Osteoblast (primary cell): ENCODE measurements at regions not wholly inside any gene's neighbourhood (a gene's known extent, or its start where the extent isn't known, plus 50 kb on each side); places are given as distances from the start of the nearest gene placed in this dataset.

Experiments used
- DNase-seq: peaks from one replicate; pipeline ENCODE4 v3.0.0; 2011; ENCODE audit warnings: low spot score, mixed read lengths; ENCODE audit not compliant: insufficient read length; ENCODE audit errors: missing footprints
- H2AFZ ChIP-seq: 2 replicates; pipeline ENCODE4 v1.6.0; 2011; ENCODE audit warnings: mild to moderate bottlenecking, low read length
- H3K27ac ChIP-seq: 2 replicates; pipeline ENCODE4 v1.5.1; 2011; ENCODE audit warnings: mild to moderate bottlenecking, low read depth, low read length, moderate library complexity
- H3K27me3 ChIP-seq: 2 replicates; pipeline ENCODE4 v1.6.0; 2012; ENCODE audit warnings: mild to moderate bottlenecking, control low read depth, inconsistent platforms, low read length, moderate library complexity; ENCODE audit not compliant: insufficient read depth
- H3K36me3 ChIP-seq: 2 replicates; pipeline ENCODE4 v1.5.1; 2011; ENCODE audit warnings: mild to moderate bottlenecking, low read length, control low read depth, moderate library complexity; ENCODE audit not compliant: insufficient read depth
- H3K4me1 ChIP-seq: 2 replicates; pipeline ENCODE4 v1.5.1; 2011; ENCODE audit warnings: mild to moderate bottlenecking, low read length, control low read depth, moderate library complexity; ENCODE audit not compliant: insufficient read depth
- H3K4me2 ChIP-seq: 2 replicates; pipeline ENCODE4 v1.6.0; 2011; ENCODE audit warnings: mild to moderate bottlenecking, low read length; ENCODE audit not compliant: insufficient read depth
- H3K4me3 ChIP-seq: fragments of 200-600 bp; sonication (generic); 3 replicates; pipeline ENCODE4 v1.5.1; 2012; ENCODE audit warnings: mild to moderate bottlenecking, low read length, inconsistent platforms; ENCODE audit not compliant: insufficient read depth
- H3K79me2 ChIP-seq: 2 replicates; pipeline ENCODE4 v1.6.0; 2012; ENCODE audit warnings: mild to moderate bottlenecking, low read length, control low read depth, inconsistent platforms; ENCODE audit not compliant: insufficient read depth
- H3K9me3 ChIP-seq: 2 replicates; pipeline ENCODE4 v1.5.1; 2011; ENCODE audit warnings: low read depth, low read length, control low read depth
- H4K20me1 ChIP-seq: 2 replicates; pipeline ENCODE4 v1.6.0; 2012; ENCODE audit warnings: mild to moderate bottlenecking, low read length, control low read depth; ENCODE audit not compliant: insufficient read depth
- TF ChIP-seq, protein P1 (sequence below): IDR thresholded peaks from 2 replicates; pipeline ENCODE4 v1.5.1; 2011; ENCODE audit warnings: mild to moderate bottlenecking, low read depth, low read length, moderate library complexity; ENCODE audit errors: extremely low read depth

DNA sequence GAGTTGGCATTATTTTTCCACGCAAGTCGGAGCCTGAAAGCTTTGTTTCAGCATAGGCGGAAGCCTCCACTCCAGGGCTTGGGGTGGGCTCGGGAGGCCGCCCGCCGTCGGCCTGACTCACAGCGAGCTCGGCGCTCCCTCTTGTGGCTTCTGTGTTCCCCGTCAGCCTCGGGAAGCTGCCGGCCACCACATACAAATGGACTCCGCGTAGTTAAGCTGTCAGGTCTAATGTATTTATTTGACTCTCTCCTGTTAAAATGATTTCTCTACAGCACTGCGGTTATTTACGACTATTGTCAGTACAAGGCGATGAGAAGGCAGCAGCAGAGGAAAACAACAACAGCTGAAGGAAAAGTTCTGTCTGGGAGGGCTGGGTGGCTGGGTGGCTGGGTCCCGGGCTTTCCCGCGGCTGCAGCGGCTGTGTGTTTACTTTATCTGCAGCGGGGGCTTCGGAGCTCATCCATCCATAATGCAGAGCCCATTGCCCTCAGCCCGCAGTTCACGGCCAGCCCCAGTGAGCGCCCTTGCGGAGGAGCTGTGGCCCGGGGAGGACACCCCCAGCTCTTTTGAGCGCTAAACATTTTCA, 375.7 kb upstream of the CAMK1G start:
- no peaks in the 10 kb centered on the region for H3K79me2 ChIP-seq
- TF ChIP-seq, protein P1, sequence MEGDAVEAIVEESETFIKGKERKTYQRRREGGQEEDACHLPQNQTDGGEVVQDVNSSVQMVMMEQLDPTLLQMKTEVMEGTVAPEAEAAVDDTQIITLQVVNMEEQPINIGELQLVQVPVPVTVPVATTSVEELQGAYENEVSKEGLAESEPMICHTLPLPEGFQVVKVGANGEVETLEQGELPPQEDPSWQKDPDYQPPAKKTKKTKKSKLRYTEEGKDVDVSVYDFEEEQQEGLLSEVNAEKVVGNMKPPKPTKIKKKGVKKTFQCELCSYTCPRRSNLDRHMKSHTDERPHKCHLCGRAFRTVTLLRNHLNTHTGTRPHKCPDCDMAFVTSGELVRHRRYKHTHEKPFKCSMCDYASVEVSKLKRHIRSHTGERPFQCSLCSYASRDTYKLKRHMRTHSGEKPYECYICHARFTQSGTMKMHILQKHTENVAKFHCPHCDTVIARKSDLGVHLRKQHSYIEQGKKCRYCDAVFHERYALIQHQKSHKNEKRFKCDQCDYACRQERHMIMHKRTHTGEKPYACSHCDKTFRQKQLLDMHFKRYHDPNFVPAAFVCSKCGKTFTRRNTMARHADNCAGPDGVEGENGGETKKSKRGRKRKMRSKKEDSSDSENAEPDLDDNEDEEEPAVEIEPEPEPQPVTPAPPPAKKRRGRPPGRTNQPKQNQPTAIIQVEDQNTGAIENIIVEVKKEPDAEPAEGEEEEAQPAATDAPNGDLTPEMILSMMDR, result peak; percentile 70
- peak overlapping the region; percentile 89 for H3K4me2 ChIP-seq
- H3K9me3 ChIP-seq, result no peaks in the 10 kb centered on the region
- H2AFZ ChIP-seq, result peak overlapping the region; percentile 94
- H3K36me3 ChIP-seq, result no peaks in the 10 kb centered on the region
- H3K4me3 ChIP-seq, result peak overlapping the region; percentile 66
- no peaks in the 10 kb centered on the region for H3K27me3 ChIP-seq
- H3K27ac ChIP-seq, result no peak overlapping the region
- no peaks in the 10 kb centered on the region for H4K20me1 ChIP-seq
- H3K4me1 ChIP-seq, result peaks cover 14% of the 10 kb centered on the region
- peak; percentile 92 for DNase-seq

DNA sequence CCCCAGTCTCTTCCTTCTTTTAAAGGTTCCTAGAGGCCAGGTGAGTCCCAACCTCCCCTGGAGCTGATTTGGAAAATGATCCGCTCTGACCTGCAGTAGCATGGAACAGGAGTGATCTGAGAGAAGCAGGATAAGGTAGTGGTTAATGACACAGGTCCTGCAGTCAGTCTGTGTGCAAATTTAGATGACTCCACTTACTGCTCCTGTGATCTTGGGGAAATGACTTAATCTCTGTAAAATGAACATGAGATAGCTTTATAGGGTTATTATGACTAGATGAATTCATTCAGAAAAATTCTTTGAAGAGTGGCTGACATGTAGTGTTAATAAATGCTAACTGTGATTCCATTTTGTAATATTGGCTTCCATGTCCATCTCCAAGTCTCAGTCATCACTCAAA, 374.9 kb upstream of the CAMK1G start:
- no peak overlapping the region for H3K4me3 ChIP-seq
- H3K9me3 ChIP-seq, result no peaks in the 10 kb centered on the region
- H3K79me2 ChIP-seq, result no peaks in the 10 kb centered on the region
- DNase-seq, result peak; percentile 77
- H4K20me1 ChIP-seq, result no peaks in the 10 kb centered on the region
- peaks cover 14% of the 10 kb centered on the region for H3K4me1 ChIP-seq
- H3K27me3 ChIP-seq, result no peaks in the 10 kb centered on the region
- TF ChIP-seq, protein P1, result no peak
- H3K36me3 ChIP-seq, result no peaks in the 10 kb centered on the region
- H3K27ac ChIP-seq, result no peak overlapping the region
- H2AFZ ChIP-seq, result no peak overlapping the region
- peak overlapping the region; percentile 89 for H3K4me2 ChIP-seq

DNA sequence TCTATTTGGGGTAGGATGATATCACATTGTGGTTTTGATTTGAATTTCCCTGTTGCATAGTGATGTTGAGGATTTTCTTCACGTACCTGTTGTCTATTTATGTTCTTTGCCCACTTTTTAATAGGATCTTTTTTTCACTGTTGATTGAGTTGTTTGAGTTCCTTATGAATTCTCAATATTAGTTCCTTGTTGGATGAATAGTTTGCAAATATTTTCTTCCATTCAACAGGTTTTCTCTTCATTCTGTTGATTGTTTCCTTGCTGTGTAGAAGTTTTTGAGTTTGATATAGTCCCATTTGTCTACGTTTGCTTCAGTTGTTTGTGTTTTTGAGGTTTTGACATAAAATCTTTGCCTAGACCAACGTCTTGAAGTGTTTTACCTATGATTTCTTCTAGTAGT, 369.5 kb upstream of the CAMK1G start:
- Histone ChIP-seq H3K4me1 (no peaks in the 10 kb centered on the region), H3K27ac (no peak overlapping the region), H3K36me3 (no peaks in the 10 kb centered on the region), H3K27me3 (no peaks in the 10 kb centered on the region), H3K4me2 (no peak overlapping the region), H4K20me1 (no peaks in the 10 kb centered on the region), H3K4me3 (no peak overlapping the region), H3K9me3 (no peaks in the 10 kb centered on the region), H2AFZ (no peak overlapping the region), H3K79me2 (no peaks in the 10 kb centered on the region)
- no peak for DNase-seq
- TF ChIP-seq, protein P1, result no peak

DNA sequence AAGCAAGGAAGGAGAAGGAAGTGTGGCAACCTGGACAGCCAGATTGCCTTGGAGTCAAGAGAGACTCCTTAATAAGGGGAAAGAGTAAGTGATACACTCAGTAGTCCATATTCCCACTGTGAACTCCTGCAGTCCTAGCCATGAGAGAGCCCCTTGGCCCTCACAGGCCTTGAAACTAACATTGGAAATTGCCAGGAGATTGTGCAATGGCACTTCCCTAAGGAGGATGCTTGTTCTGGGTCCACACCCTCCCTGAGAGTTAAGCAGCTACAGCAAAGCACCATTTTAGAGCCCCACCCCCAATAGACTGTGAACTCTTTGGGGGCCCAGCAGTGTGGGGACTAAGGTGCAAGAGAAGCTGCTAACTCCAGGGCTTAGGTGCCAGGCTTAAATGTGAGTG, 367.7 kb upstream of the CAMK1G start:
- no peaks in the 10 kb centered on the region for H4K20me1 ChIP-seq
- no peak overlapping the region for H3K27ac ChIP-seq
- no peak overlapping the region for H3K4me2 ChIP-seq
- H3K9me3 ChIP-seq, result no peaks in the 10 kb centered on the region
- no peak overlapping the region for H3K4me3 ChIP-seq
- no peaks in the 10 kb centered on the region for H3K36me3 ChIP-seq
- H3K4me1 ChIP-seq, result peaks cover 4% of the 10 kb centered on the region
- TF ChIP-seq, protein P1, result no peak
- H2AFZ ChIP-seq, result no peak overlapping the region
- no peaks in the 10 kb centered on the region for H3K79me2 ChIP-seq
- DNase-seq, result no peak
- H3K27me3 ChIP-seq, result no peaks in the 10 kb centered on the region
